Thoracic aorta (tissue), 2 donors: ENCODE measurements at regions not wholly inside any gene's neighbourhood (a gene's known extent, or its start where the extent isn't known, plus 50 kb on each side); places are given as distances from the start of the nearest gene placed in this dataset.
"Not testable (repeated sequence)": the region's sequence is repeated elsewhere in the genome, so short reads cannot be mapped to it uniquely, and the experiment has no call there.

ENCODE experiments used
- ATAC-seq: fragments of 150-250 bp; one replicate; pipeline ENCODE4 v1.8.0; 2017; ENCODE audit warnings: low read depth; ENCODE audit not compliant: insufficient number of reproducible peaks, low FRiP score
- DNase-seq: peaks from one replicate; pipeline ENCODE4 v3.0.0-alpha.2; 2020; ENCODE audit warnings: low spot score
- H3K27ac ChIP-seq, 2 donors: fragments of 200-600 bp; sonication (generic); 1 replicate in 1 of 2; 2 replicates in 1 of 2; pipeline ENCODE4 v1.5.1; 2016; ENCODE audit warnings: mild to moderate bottlenecking in 2 of 2, moderate library complexity in 2 of 2
- H3K27me3 ChIP-seq: fragments of 200-600 bp; sonication (generic); replicated peaks from 2 replicates; pipeline ENCODE4 v1.6.0; 2016; ENCODE audit warnings: mild to moderate bottlenecking; ENCODE audit not compliant: insufficient read depth
- H3K36me3 ChIP-seq: fragments of 200-600 bp; sonication (generic); one replicate; pipeline ENCODE4 v1.5.1; 2016
- H3K4me1 ChIP-seq, 2 donors: fragments of 200-600 bp; sonication (generic); 1 replicate in 1 of 2; 2 replicates in 1 of 2; pipeline versions ENCODE4 v1.5.1 to v1.6.0; 2016; ENCODE audit warnings: low read depth in 2 of 2, mild to moderate bottlenecking in 1 of 2; ENCODE audit not compliant: control insufficient read depth in 1 of 2
- H3K4me3 ChIP-seq: fragments of 200-600 bp; sonication (generic); 2 replicates; pipeline ENCODE4 v1.5.1; 2016; ENCODE audit warnings: mild to moderate bottlenecking
- H3K9me3 ChIP-seq: fragments of 200-600 bp; sonication (generic); 2 replicates; pipeline ENCODE4 v1.5.1; 2016
- TF ChIP-seq, protein P1 (sequence below): fragments of 200-600 bp; sonication (generic); IDR thresholded peaks from one replicate; pipeline ENCODE4 v1.5.1; 2019; ENCODE audit warnings: antibody characterized with exemption

DNA sequence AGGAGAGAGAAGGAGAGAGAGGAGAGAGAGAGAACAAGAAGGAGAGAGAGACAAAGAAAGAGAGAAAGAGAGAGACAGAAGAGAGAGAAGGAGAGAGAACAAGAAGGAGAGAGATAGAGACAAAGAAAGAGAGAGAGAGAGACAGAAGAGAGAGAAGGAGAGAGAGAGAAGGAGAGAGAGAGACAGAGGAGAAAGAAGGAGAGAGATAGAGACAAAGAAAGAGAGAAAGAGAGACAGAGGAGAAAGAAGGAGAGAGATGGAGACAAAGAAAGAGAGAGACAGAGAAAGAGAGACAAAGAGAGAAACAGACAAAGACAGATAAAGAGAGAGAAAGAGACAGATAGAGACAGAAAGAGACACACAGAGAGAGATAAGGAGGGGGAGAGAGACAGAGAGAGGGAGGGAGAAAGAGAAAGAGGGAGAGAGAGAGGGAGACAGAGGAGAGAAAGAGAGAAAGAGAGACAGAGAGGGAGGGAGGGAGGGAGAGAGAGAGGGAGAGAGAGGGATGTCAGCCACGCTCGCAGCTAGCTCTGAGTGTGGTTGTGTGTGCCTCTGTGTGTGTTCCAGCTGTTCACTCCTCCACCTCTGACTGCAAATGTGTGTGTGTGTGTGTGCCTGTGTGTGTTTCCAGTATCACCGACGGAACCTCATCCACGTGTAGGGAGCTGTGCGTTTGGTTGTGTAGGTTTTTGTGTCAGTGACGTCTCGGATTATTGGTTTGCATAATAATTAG lies 105.8 kb downstream of the CRLF2 start:
- Histone ChIP-seq H3K4me1 (no peaks in the 10 kb centered on the region), H3K9me3 (no peaks in the 10 kb centered on the region), H3K4me3 (no peak overlapping the region), H3K36me3 (no peaks in the 10 kb centered on the region), H3K27ac (no peak overlapping the region), H3K27me3 (no peaks in the 10 kb centered on the region)
- TF ChIP-seq, protein P1, sequence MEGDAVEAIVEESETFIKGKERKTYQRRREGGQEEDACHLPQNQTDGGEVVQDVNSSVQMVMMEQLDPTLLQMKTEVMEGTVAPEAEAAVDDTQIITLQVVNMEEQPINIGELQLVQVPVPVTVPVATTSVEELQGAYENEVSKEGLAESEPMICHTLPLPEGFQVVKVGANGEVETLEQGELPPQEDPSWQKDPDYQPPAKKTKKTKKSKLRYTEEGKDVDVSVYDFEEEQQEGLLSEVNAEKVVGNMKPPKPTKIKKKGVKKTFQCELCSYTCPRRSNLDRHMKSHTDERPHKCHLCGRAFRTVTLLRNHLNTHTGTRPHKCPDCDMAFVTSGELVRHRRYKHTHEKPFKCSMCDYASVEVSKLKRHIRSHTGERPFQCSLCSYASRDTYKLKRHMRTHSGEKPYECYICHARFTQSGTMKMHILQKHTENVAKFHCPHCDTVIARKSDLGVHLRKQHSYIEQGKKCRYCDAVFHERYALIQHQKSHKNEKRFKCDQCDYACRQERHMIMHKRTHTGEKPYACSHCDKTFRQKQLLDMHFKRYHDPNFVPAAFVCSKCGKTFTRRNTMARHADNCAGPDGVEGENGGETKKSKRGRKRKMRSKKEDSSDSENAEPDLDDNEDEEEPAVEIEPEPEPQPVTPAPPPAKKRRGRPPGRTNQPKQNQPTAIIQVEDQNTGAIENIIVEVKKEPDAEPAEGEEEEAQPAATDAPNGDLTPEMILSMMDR = no peak
- DNase-seq (no peak), ATAC-seq (no peak)

DNA sequence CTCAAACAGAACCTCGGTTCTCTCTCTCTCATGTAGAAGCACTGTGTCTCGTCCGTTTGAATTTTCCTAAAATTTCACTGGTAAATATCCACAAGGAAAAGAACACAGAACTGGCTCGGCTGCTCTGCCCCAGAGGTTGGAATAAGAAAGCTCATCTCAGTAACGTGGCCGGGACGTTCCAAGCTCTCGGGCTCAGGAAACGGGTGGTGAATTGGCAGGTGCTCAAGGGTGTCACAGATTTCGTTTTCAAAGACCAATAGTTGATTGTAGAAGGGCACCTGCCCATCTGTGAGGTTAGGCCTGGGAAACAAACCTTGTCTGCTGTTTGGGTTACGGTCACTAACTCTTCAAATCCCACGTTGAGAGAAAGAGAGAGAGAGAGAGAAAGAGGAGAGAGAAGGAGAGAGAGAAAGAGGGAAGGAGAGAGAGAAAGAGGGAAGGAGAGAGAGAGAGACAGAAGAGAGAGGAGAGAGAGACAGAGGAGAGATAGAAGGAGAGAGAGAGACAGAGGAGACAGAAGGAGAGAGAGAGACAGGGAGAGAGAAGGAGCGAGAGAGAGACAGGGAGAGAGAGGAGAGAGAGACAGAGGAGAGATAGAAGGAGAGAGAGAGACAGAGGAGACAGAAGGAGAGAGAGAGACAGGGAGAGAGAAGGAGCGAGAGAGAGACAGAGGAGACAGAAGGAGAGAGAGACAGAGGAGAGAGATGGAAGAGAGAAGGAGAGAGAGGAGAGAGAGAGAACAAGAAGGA lies 106.6 kb downstream of the CRLF2 start:
- H3K4me3 ChIP-seq = no peak overlapping the region
- no peak overlapping the region for H3K27ac ChIP-seq
- H3K27me3 ChIP-seq = no peaks in the 10 kb centered on the region
- DNase-seq (no peak), ATAC-seq (no peak)
- H3K9me3 ChIP-seq = no peaks in the 10 kb centered on the region
- no peaks in the 10 kb centered on the region for H3K4me1 ChIP-seq
- TF ChIP-seq, protein P1 = no peak
- H3K36me3 ChIP-seq = no peaks in the 10 kb centered on the region

DNA sequence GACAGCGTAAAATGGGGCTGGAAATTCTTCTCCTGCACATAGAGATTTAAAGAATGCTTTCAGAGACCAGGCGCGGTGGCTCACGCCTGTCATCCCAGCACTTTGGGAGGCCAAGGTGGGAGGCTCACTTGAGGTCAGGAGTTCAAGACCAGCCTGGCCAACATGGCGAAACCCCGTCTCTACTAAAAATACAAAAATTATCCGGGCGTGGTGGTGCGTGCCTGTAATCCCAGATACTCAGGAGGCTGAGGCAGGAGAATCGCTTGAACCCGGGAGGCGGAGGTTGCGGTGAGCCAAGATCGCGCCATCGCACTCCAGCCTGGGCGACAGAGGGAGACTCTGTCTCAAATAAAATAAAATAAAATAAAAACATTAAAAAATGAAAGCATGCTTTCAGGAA lies 107.4 kb downstream of the CRLF2 start:
- not testable (repeated sequence) for ATAC-seq

DNA sequence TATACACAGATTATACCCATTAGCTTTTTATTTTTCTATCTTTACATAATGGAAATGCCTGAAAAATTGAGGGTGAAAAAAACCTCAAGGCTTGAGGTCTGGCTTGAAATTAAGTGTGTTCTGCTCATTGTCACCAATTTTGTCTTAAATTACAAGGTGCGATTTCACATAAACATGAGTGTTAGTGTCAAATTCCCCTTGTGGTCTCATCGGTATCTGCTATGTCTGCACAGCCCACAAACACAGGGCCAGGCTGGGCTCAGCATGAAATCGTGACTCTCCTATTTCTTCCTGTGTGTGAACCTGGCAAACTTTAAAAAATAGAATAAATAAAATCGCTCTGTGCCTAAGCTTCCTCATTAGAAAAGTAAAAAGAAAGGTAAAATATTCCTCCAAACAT lies 109.1 kb downstream of the CRLF2 start:
- Histone ChIP-seq H3K4me1 (no peaks in the 10 kb centered on the region), H3K27me3 (no peaks in the 10 kb centered on the region), H3K27ac (no peak overlapping the region), H3K9me3 (no peaks in the 10 kb centered on the region), H3K36me3 (no peaks in the 10 kb centered on the region), H3K4me3 (no peak overlapping the region)
- DNase-seq (no peak), ATAC-seq (no peak)
- TF ChIP-seq, protein P1 = no peak

More for the DNA sequence above, 107.4 kb downstream of the CRLF2 start:
- DNase-seq, H3K36me3 ChIP-seq, H3K27me3 ChIP-seq, H3K27ac ChIP-seq, H3K4me3 ChIP-seq, H3K9me3 ChIP-seq, H3K4me1 ChIP-seq: not testable (repeated sequence)

DNA sequence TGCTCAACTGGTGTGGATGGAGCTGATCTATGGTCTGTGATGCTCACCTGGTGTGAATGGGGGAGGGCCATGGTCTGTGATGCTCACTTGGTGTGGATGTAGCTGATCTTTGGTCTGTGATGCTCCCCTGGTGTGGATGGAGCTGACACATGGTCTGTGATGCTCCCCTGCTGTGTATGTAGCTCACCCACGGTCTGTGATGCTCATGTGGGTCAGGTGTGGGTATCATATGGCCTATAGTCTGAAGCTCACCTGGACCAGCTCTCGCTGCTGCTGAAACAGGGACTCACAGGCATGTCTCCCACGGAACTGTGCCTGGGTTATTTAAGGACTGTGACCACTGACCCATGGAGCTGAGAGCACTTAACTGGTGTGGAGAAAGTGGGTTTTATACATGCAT lies 109.7 kb downstream of the CRLF2 start:
- peaks cover under 1% of the 10 kb centered on the region for H3K9me3 ChIP-seq
- H3K4me1 ChIP-seq = no peaks in the 10 kb centered on the region
- H3K36me3 ChIP-seq = no peaks in the 10 kb centered on the region
- TF ChIP-seq, protein P1 = no peak
- H3K27me3 ChIP-seq = no peaks in the 10 kb centered on the region
- no peak overlapping the region for H3K4me3 ChIP-seq
- H3K27ac ChIP-seq = no peak overlapping the region
- DNase-seq = no peak
- no peak for ATAC-seq

DNA sequence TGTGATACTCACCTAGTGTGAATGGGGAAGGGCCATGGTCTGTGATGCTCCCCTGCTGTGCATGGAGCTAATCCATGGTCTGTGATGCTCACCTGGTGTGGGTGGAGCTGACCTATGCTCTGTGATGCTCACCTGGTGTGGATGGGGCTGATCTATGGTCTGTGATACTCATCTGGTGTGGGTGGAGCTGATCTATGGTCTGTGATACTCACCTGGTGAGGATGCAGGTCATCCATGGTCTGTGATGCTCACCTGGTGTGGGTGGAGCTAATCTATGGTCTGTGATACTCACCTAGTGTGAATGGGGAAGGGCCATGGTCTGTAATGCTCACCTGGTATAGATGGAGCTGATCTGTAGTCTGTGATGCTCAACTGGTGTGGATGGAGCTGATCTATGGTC lies 110.2 kb downstream of the CRLF2 start:
- H3K9me3 ChIP-seq, H3K27ac ChIP-seq, H3K27me3 ChIP-seq, H3K4me3 ChIP-seq, H3K36me3 ChIP-seq, ATAC-seq, DNase-seq, H3K4me1 ChIP-seq: not testable (repeated sequence)
